Adrenal gland (tissue), 9 donors: ENCODE measurements at regions not wholly inside any gene's neighbourhood (a gene's known extent, or its start where the extent isn't known, plus 50 kb on each side); places are given as distances from the start of the nearest gene placed in this dataset.
"Not testable (repeated sequence)": the region's sequence is repeated elsewhere in the genome, so short reads cannot be mapped to it uniquely, and the experiment has no call there.

Experiments used
- DNase-seq, 7 donors: peaks; one replicate each; pipeline ENCODE4 v3.0.0-alpha.2; 2019 to 2020
- H3K27ac ChIP-seq, 5 donors: fragments of 200-600 bp; sonication (generic) in 4 of 5; 1 replicate in 3 of 5; 2 replicates in 2 of 5; pipeline versions ENCODE4 v1.5.1 to v1.8.0; 2016 to 2020; ENCODE audit warnings: mild to moderate bottlenecking in 1 of 5
- H3K27me3 ChIP-seq: fragments of 200-600 bp; 2 replicates; pipeline ENCODE4 v1.8.0; 2021
- H3K36me3 ChIP-seq, 2 donors: fragments of 200-600 bp; replicated peaks in 1 of 2; 1 replicate in 1 of 2; 2 replicates in 1 of 2; pipeline versions ENCODE4 v1.5.1 to v1.8.0; 2018 to 2022
- H3K4me1 ChIP-seq, 2 donors: fragments of 200-600 bp; replicated peaks in 1 of 2; 1 replicate in 1 of 2; 2 replicates in 1 of 2; pipeline versions ENCODE4 v1.5.1 to v1.8.0; 2018 to 2021
- H3K4me3 ChIP-seq, 4 donors: fragments of 200-600 bp; sonication (generic) in 3 of 4; one replicate each; pipeline ENCODE4 v1.5.1; 2016 to 2018
- H3K9me3 ChIP-seq, 3 donors: fragments of 200-600 bp; sonication (generic) in 1 of 3; replicated peaks in 1 of 3; 1 replicate in 2 of 3; 2 replicates in 1 of 3; pipeline versions ENCODE4 v1.5.1 to v1.8.0; 2016 to 2021
- POLR2A ChIP-seq, 2 donors: fragments of 450-650 bp; IDR thresholded peaks; one replicate each; pipeline ENCODE4 v1.6.1; 2017; ENCODE audit warnings: antibody characterized with exemption in 2 of 2, mild to moderate bottlenecking in 2 of 2, moderate library complexity in 1 of 2
- WGBS, 4 donors: extraction: QIAGEN DNeasy Blood & Tissue Kit in 2 of 4; methylation state at CpG; one replicate each; pipeline versions ENCODE4 v1.1.5 to v1.1.7; 2013 to 2017; 5-methylcytosine and 5-hydroxymethylcytosine counted together
- intact Hi-C, 2 donors: fragments of 100-400 bp; cut with DNase I; formaldehyde crosslinking; loops; one replicate each; pipeline versions ENCODE4 v1.14.1 to v1.15.0; 2022 to 2023
- TF ChIP-seq, protein P1 (sequence below), 6 experiments: fragments of 450-650 bp in 4 of 6; fragments of 200-600 bp in 2 of 6; sonication (generic) in 1 of 6; IDR thresholded peaks; 1 replicate in 5 of 6; 2 replicates in 1 of 6; pipeline versions ENCODE4 v1.5.1 to v1.8.0; 2016 to 2021; ENCODE audit warnings: antibody characterized with exemption in 6 of 6, mild to moderate bottlenecking in 2 of 6, moderate library complexity in 1 of 6
- donor health status: healthy with polysubstance abuse.
- donor health status: Bipolar disorder and iron deficiency.
- donor health status: DM: yes; HTN: yes; CAD: no.
- donor health status: DM: no; HTN: no; CAD: no.
- donor health status: DM: no; HTN: no; CAD: no.

DNA sequence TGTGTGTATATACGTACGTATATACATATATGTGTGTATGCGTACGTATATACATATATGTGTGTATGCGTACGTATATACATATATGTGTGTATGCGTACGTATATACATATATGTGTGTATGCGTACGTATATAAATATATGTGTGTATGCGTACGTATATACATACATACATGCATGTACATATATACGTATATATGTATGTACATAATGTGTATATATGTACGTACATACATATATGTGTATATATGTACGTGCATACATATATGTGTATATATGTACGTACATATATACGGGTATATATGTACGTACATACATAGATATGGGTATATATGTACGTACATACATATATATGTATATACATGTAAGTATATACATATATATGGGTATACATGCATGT lies 332.1 kb downstream of the CRPPA start:
- Histone ChIP-seq H3K9me3 (no peaks in the 10 kb centered on the region), H3K27ac (no peak overlapping the region), H3K27me3 (no peaks in the 10 kb centered on the region), H3K4me3 (no peak overlapping the region), H3K36me3 (no peaks in the 10 kb centered on the region), H3K4me1 (no peaks in the 10 kb centered on the region)
- WGBS, 4 donors, result 80 to 94% (median 83%) methylated on average over 19 of the region's 19 CpGs
- no peak for TF ChIP-seq POLR2A (IDR thresholded peaks at IDR 0.05)
- no peak for DNase-seq
- intact Hi-C loops, result no loop called here

DNA sequence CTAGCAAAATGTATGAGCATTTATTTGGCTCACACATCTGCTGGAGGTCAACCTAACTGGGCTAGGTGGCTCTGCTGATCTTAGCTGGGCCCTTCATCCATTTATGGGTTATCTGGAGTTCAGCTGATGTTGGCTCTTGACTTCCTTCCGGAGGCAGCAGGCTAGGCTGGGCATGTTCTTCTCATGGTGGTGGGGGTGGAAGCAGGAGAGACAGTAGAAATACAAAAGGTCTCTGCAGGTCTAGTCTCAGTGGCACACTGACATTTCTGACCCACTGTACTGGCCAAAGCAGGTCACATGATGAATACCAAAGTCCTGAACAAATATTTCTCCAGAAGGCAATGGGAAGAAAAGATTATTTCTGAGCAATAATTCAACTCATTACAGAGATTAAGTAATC lies 334.6 kb downstream of the CRPPA start:
- 70 to 93% (median 78%) methylated on average over 1 of the region's 1 CpG for WGBS, 4 donors
- Histone ChIP-seq H3K4me1 (no peaks in the 10 kb centered on the region), H3K36me3 (no peaks in the 10 kb centered on the region), H3K27me3 (no peaks in the 10 kb centered on the region), H3K4me3 (no peak overlapping the region), H3K27ac (no peak overlapping the region), H3K9me3 (no peaks in the 10 kb centered on the region)
- TF ChIP-seq, protein P1, sequence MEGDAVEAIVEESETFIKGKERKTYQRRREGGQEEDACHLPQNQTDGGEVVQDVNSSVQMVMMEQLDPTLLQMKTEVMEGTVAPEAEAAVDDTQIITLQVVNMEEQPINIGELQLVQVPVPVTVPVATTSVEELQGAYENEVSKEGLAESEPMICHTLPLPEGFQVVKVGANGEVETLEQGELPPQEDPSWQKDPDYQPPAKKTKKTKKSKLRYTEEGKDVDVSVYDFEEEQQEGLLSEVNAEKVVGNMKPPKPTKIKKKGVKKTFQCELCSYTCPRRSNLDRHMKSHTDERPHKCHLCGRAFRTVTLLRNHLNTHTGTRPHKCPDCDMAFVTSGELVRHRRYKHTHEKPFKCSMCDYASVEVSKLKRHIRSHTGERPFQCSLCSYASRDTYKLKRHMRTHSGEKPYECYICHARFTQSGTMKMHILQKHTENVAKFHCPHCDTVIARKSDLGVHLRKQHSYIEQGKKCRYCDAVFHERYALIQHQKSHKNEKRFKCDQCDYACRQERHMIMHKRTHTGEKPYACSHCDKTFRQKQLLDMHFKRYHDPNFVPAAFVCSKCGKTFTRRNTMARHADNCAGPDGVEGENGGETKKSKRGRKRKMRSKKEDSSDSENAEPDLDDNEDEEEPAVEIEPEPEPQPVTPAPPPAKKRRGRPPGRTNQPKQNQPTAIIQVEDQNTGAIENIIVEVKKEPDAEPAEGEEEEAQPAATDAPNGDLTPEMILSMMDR (IDR thresholded peaks at IDR 0.05), result no peak
- intact Hi-C loops, result no loop called here
- DNase-seq, result no peak

DNA sequence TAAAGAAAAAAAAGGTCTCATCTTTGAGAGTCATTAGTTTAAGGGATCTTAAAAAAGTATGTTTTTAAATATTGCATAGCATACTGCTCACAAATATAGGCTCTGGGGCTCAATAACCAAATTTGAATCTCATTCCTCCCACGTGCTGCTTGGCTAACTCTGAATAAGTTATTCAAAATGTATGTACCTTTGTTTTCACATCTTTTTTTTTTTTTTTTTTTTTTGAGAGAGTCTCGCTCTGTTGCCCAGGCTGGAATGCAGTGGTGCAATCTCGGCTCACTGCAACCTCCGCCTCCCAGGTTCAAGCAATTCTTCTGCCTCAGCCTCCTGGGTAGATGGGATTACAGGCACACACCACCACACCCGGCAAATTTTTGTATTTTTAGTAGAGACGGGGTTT lies 335.6 kb downstream of the CRPPA start:
- intact Hi-C loops, H3K4me3 ChIP-seq: not testable (repeated sequence)
- WGBS, 4 donors, result 88 to 98% (median 91%) methylated on average over 5 to 6 of the region's 6 CpGs

DNA sequence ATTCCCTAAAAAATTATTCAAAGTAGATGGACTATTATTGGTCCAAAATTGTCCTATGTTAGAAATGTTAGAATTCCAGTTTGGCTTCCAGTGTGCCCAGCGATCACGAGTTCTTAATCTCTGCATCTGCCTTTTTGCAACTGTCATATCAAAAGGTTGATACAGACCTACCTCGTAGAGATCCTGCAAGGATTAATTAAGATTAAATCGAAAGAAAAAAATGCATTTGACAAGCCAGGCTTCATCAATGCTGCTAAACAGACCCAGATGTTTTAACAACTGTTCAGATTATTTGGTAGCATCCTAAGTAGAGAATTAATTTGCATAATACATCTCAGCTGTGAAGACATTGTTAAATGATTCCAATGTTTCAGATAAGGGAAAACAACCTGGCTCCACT lies 336.5 kb downstream of the CRPPA start:
- no peak for DNase-seq
- Histone ChIP-seq H3K9me3 (no peaks in the 10 kb centered on the region), H3K36me3 (no peaks in the 10 kb centered on the region), H3K27ac (no peak overlapping the region), H3K4me3 (no peak overlapping the region), H3K4me1 (no peaks in the 10 kb centered on the region), H3K27me3 (no peaks in the 10 kb centered on the region)
- intact Hi-C loops, result no loop called here
- TF ChIP-seq, protein P1 (IDR thresholded peaks at IDR 0.05), result no peak
- TF ChIP-seq POLR2A (IDR thresholded peaks at IDR 0.05), result no peak
- WGBS, 4 donors, result 81 to 84% (median 84%) methylated on average over 4 of the region's 4 CpGs

More for the DNA sequence above, 335.6 kb downstream of the CRPPA start:
- H3K9me3 ChIP-seq, H3K36me3 ChIP-seq, H3K27ac ChIP-seq, H3K4me1 ChIP-seq, DNase-seq, H3K27me3 ChIP-seq: not testable (repeated sequence)

DNA sequence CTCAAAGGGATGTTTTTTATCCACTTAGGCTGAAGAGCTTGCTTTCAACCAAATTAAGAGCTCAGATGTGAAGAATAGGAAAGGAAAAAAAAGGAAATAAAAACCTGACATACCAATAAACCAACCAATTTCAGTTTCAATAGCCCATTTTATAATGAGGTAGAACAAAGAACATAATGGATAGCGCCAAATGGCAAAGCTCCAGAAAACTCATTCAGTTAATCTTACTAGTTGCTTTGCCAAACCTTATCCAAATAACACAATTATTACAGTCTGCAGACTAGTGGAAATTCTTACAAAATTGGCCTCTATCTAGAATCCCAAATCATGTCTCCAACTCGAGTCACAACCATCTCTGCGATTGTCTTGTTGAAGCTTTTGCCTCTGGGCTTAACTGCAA lies 337.0 kb downstream of the CRPPA start:
- Histone ChIP-seq H3K4me1 (no peaks in the 10 kb centered on the region), H3K4me3 (no peak overlapping the region), H3K27ac (no peak overlapping the region), H3K27me3 (no peaks in the 10 kb centered on the region), H3K9me3 (no peaks in the 10 kb centered on the region), H3K36me3 (no peaks in the 10 kb centered on the region)
- no peak for DNase-seq
- no peak for TF ChIP-seq POLR2A (IDR thresholded peaks at IDR 0.05)
- TF ChIP-seq, protein P1 (IDR thresholded peaks at IDR 0.05), result no peak
- intact Hi-C loops, result no loop called here
- 86 to 90% (median 87%) methylated on average over 3 of the region's 3 CpGs for WGBS, 4 donors
